GM12878 (cell line): ENCODE measurements at regions not wholly inside any gene's neighbourhood (a gene's known extent, or its start where the extent isn't known, plus 50 kb on each side); places are given as distances from the start of the nearest gene placed in this dataset.
A peak's percentile ranks its signal among the peaks of the same experiment; 100 is the strongest.

ENCODE experiments used
- ATAC-seq: fragments of 200-7000 bp; cut with Tn5 transposase; 3 replicates; pipeline ENCODE4 v1.9.1; 2020; ENCODE audit warnings: mild to moderate bottlenecking, moderate library complexity
- BruUV-seq: library from RNA; stranded (reverse); fragments of 400-500 nt; replicated peaks from 2 replicates; lab custom pipeline; 2021; lab: Mats Ljungman, UMichigan
- CTCF ChIA-PET: fragments of 300-600 bp; sonication (Branson Sonifier 250); formaldehyde crosslinking; extraction: SDS; loops from one replicate; lab custom pipeline; 2021; ENCODE audit warnings: inconsistent platforms; lab: Yijun Ruan, JAX
- POLR2A ChIA-PET: fragments of 350-600 bp; formaldehyde crosslinking; extraction: SDS; loops from one replicate; lab custom pipeline; 2021; ENCODE audit warnings: inconsistent platforms; lab: Charles Lee
- RAD21 ChIA-PET: fragments of 300-600 bp; sonication (Branson Sonifier 250); formaldehyde crosslinking; loops from one replicate; lab custom pipeline; 2023; ENCODE audit warnings: antibody characterized with exemption; ENCODE audit not compliant: unreplicated experiment; lab: Charles Lee
- SMC1A ChIA-PET: fragments of 300-600 bp; sonication (Branson Sonifier 250); formaldehyde crosslinking; loops from one replicate; lab custom pipeline; 2023; ENCODE audit not compliant: unreplicated experiment, uncharacterized antibody; lab: Charles Lee
- DNase-seq: peaks from one replicate; pipeline ENCODE4 v3.0.0-alpha.2; 2011; ENCODE audit warnings: low read depth, low spot score
- FAIRE-seq: peaks from 3 replicates; lab custom pipeline; 2011; peaks lifted over from hg19 to GRCh38; lab: Jason Lieb, UNC
- H2AFZ ChIP-seq: 2 replicates; pipeline ENCODE4 v1.6.0; 2011; ENCODE audit warnings: low read depth, low read length, control low read depth; ENCODE audit not compliant: control insufficient read depth
- H3K27ac ChIP-seq: 2 replicates; pipeline ENCODE4 v1.5.1; 2011; ENCODE audit warnings: control low read depth; ENCODE audit not compliant: control insufficient read depth, insufficient read depth
- H3K27me3 ChIP-seq, 2 experiments: replicated peaks in 1 of 2; 2 replicates each; pipeline versions ENCODE4 v1.6.0 to v1.6.1; 2011; ENCODE audit warnings: low read length in 1 of 2; ENCODE audit not compliant: control insufficient read depth in 2 of 2, insufficient read depth in 2 of 2
- H3K36me3 ChIP-seq, 2 experiments: 2 replicates each; pipeline ENCODE4 v1.5.1; 2011; ENCODE audit warnings: low read length in 1 of 2; ENCODE audit not compliant: control insufficient read depth in 2 of 2, insufficient read depth in 2 of 2
- H3K4me1 ChIP-seq: 2 replicates; pipeline ENCODE4 v1.6.1; 2011; ENCODE audit warnings: mild to moderate bottlenecking, low read length, moderate library complexity, mixed read lengths; ENCODE audit not compliant: control insufficient read depth, insufficient read depth
- H3K4me2 ChIP-seq: 2 replicates; pipeline ENCODE4 v1.6.0; 2011; ENCODE audit warnings: control low read depth; ENCODE audit not compliant: control insufficient read depth, insufficient read depth
- H3K4me3 ChIP-seq: fragments of 200-600 bp; sonication (generic); 2 replicates; pipeline ENCODE4 v1.5.1; 2016
- H3K79me2 ChIP-seq: 2 replicates; pipeline ENCODE4 v1.6.0; 2011; ENCODE audit warnings: low read length; ENCODE audit not compliant: control insufficient read depth, insufficient read depth
- H3K9ac ChIP-seq: 2 replicates; pipeline ENCODE4 v1.8.0; 2011; ENCODE audit warnings: low read length, control low read depth, mixed read lengths; ENCODE audit not compliant: control insufficient read depth, insufficient read depth
- H3K9me3 ChIP-seq: replicated peaks from 3 replicates; pipeline ENCODE4 v1.5.1; 2011; ENCODE audit warnings: mild to moderate bottlenecking, low read length; ENCODE audit not compliant: control insufficient read depth, insufficient read depth
- H4K20me1 ChIP-seq: 2 replicates; pipeline ENCODE4 v1.6.0; 2011; ENCODE audit not compliant: control insufficient read depth, insufficient read depth
- ATF3 ChIP-seq: IDR thresholded peaks from 2 replicates; pipeline ENCODE4 v1.6.1; 2011; ENCODE audit warnings: low read depth, mild to moderate bottlenecking, low read length, moderate library complexity, borderline replicate concordance; ENCODE audit errors: extremely low read depth
- CEBPB ChIP-seq, 2 experiments: fragments of 150-350 bp in 1 of 2; IDR thresholded peaks; 2 replicates each; pipeline ENCODE4 v1.6.1; 2012 to 2014; ENCODE audit warnings: low read depth in 2 of 2, low read length in 2 of 2, borderline replicate concordance in 1 of 2, inconsistent platforms in 1 of 2
- NBN ChIP-seq: fragments of 450-650 bp; IDR thresholded peaks from 2 replicates; pipeline ENCODE4 v1.6.1; 2016
- SPI1 ChIP-seq: IDR thresholded peaks from 2 replicates; pipeline ENCODE4 v1.6.1; 2011; ENCODE audit warnings: low read depth, mild to moderate bottlenecking, low read length, moderate library complexity, borderline replicate concordance; ENCODE audit not compliant: insufficient read depth
- SUZ12 ChIP-seq: fragments of 200-600 bp; sonication (generic); IDR thresholded peaks from one replicate; pipeline ENCODE4 v1.6.1; 2018; ENCODE audit warnings: antibody characterized with exemption, mild to moderate bottlenecking; ENCODE audit not compliant: unreplicated experiment
- ZNF24 ChIP-seq: fragments of 450-650 bp; IDR thresholded peaks from 2 replicates; pipeline ENCODE4 v1.6.1; 2017; ENCODE audit warnings: antibody characterized with exemption, mild to moderate bottlenecking
- WGBS: methylation state at CpG from one replicate; pipeline ENCODE4 v1.1.6; 2016; ENCODE audit warnings: low lambda C conversion rate; ENCODE audit not compliant: insufficient replicate concordance, insufficient coverage; ENCODE audit errors: missing lambda C conversion rate; 5-methylcytosine and 5-hydroxymethylcytosine counted together
- in situ Hi-C: fragments of 300-500 bp; cut with MboI; formaldehyde crosslinking; loops from 9 replicates; pipeline ENCODE4 v1.14.3; 2018; ENCODE audit warnings: mixed read lengths
- intact Hi-C: fragments of 100-400 bp; cut with micrococcal nuclease; formaldehyde crosslinking; loops from one replicate; pipeline ENCODE4 v1.14.2; 2022; ENCODE audit not compliant: unreplicated experiment
- TF ChIP-seq, protein P1 (sequence below): fragments of 450-650 bp; IDR thresholded peaks from 2 replicates; pipeline ENCODE4 v1.6.1; 2014; ENCODE audit warnings: mild to moderate bottlenecking

DNA sequence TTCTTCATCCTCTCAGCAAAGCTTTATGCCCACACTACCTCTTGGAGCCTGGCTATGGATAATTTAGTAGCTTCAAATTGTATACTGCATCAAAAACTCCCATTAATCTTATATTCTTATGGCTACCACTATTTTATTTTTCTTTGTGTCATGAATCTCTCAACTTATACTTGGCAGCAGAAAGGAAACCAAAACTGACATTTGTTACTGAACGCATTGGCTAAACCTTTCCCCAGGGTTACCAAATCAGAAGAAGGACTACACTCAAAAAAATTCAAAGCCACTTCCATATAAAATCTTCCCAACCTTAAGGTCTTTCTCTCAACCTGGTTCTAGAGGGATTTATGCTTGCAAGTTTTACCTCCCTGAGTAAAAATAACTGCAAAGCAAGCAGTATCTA, 97.0 kb upstream of the REG3G start:
- in situ Hi-C loops: no loop called here
- no peak for DNase-seq

GRCh38 chr2:78940998-78941397, 84.5 kb upstream of the REG3G start:
- Histone ChIP-seq H2AFZ (peak overlapping the region; percentile 19; the same call in 1 of the 2 replicates), H3K4me1 (no peaks in the 10 kb centered on the region), H3K79me2 (no peaks in the 10 kb centered on the region), H4K20me1 (no peaks in the 10 kb centered on the region), H3K4me2 (no peak overlapping the region), H3K27me3 (no peaks in the 10 kb centered on the region), H3K4me3 (no peak overlapping the region), H3K9ac (no peak overlapping the region), H3K9me3 (no peaks in the 10 kb centered on the region), H3K36me3 (no peaks in the 10 kb centered on the region), H3K27ac (no peak overlapping the region)
- ChIA-PET POLR2A (no interaction called here), CTCF (interaction anchor here (1.9 kb wide), 1 partner anchor 268 kb away, joined by 7 read pairs; no protein-coding TSS in a partner anchor), SMC1A (interaction anchor here (0.6 to 2.4 kb wide), 4 partner anchors 12 to 463 kb away, joined by 3 to 8 read pairs (median 3); no protein-coding TSS in a partner anchor), RAD21 (no interaction called here)
- BruUV-seq: no TSS peak
- FAIRE-seq: no peak
- intact Hi-C loops (loop anchor here (1.0 kb wide), 1 partner anchor 36 kb away; no protein-coding TSS in a partner anchor), in situ Hi-C loops (no loop called here)
- peak; percentile 97 for ATAC-seq
- 15% methylated on average over 6 of the region's 6 CpGs for WGBS
- TF ChIP-seq SPI1: peak; percentile 52; the same call in 1 of the 2 replicates
- TF ChIP-seq SUZ12: no peak
- no peak for TF ChIP-seq NBN
- TF ChIP-seq ATF3: no peak
- TF ChIP-seq, protein P1, sequence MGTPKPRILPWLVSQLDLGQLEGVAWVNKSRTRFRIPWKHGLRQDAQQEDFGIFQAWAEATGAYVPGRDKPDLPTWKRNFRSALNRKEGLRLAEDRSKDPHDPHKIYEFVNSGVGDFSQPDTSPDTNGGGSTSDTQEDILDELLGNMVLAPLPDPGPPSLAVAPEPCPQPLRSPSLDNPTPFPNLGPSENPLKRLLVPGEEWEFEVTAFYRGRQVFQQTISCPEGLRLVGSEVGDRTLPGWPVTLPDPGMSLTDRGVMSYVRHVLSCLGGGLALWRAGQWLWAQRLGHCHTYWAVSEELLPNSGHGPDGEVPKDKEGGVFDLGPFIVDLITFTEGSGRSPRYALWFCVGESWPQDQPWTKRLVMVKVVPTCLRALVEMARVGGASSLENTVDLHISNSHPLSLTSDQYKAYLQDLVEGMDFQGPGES: no peak
- no peak for DNase-seq

More for the DNA sequence above, 97.0 kb upstream of the REG3G start:
- CTCF ChIA-PET: no interaction called here
- SMC1A ChIA-PET: interaction anchor here (0.8 to 1.8 kb wide), 4 partner anchors 8 to 51 kb away, joined by 3 to 8 read pairs (median 4); no protein-coding TSS in a partner anchor
- TF ChIP-seq ZNF24: 0 out of 2 replicates have a peak, but pooled peaks have one; percentile 3
- no peak for TF ChIP-seq CEBPB (IDR thresholded peaks at IDR 0.05; ENCODE audit: borderline replicate concordance in 1 of 2, low read depth in 2 of 2, low read length in 2 of 2)
- no TSS peak for BruUV-seq
- RAD21 ChIA-PET: no interaction called here
- intact Hi-C loops: loop anchor here (2.0 kb wide), 1 partner anchor 48 kb away; no protein-coding TSS in a partner anchor
- POLR2A ChIA-PET: no interaction called here
- no peaks in the 10 kb centered on the region for H3K9me3 ChIP-seq
- H3K79me2 ChIP-seq: no peaks in the 10 kb centered on the region
- no peaks in the 10 kb centered on the region for H3K36me3 ChIP-seq
- no peaks in the 10 kb centered on the region for H4K20me1 ChIP-seq
- H3K9ac ChIP-seq: no peak overlapping the region
- H3K27me3 ChIP-seq: no peaks in the 10 kb centered on the region
- no peak overlapping the region for H3K4me3 ChIP-seq
- peak overlapping the region; percentile 34 for H3K4me2 ChIP-seq
- H3K27ac ChIP-seq: no peak overlapping the region; the same call in 1 of the 2 replicates
- H3K4me1 ChIP-seq: no peaks in the 10 kb centered on the region
- ATAC-seq (peak; percentile 84), FAIRE-seq (no peak)
- peak overlapping the region; percentile 45 for H2AFZ ChIP-seq
- WGBS: 65% methylated on average over 1 of the region's 1 CpG
